Colonic mucosa (tissue), 4 donors: ENCODE measurements at regions not wholly inside any gene's neighbourhood (a gene's known extent, or its start where the extent isn't known, plus 50 kb on each side); places are given as distances from the start of the nearest gene placed in this dataset.
A peak's percentile ranks its signal among the peaks of the same experiment; 100 is the strongest.

Experiments
- DNase-seq: peaks from one replicate; pipeline ENCODE4 v3.0.0-alpha.2; 2020
- H3K27ac ChIP-seq: fragments of 200-600 bp; one replicate; pipeline ENCODE4 v1.8.0; 2021
- H3K27me3 ChIP-seq: fragments of 200-600 bp; one replicate; pipeline ENCODE4 v1.8.0; 2021
- H3K36me3 ChIP-seq: fragments of 200-600 bp; one replicate; pipeline ENCODE4 v1.8.0; 2021
- H3K4me1 ChIP-seq: fragments of 200-600 bp; one replicate; pipeline ENCODE4 v1.8.0; 2021; ENCODE audit warnings: mild to moderate bottlenecking
- H3K4me3 ChIP-seq: fragments of 200-600 bp; one replicate; pipeline ENCODE4 v1.8.0; 2021
- H3K9ac ChIP-seq, 2 donors: one replicate each; pipeline ENCODE4 v1.7.0; 2013; ENCODE audit warnings: control low read depth in 2 of 2, low read depth in 2 of 2, low read length in 2 of 2
- H3K9me3 ChIP-seq: fragments of 200-600 bp; one replicate; pipeline ENCODE4 v1.8.0; 2021
- CTCF ChIP-seq: fragments of 200-600 bp; IDR thresholded peaks from one replicate; pipeline ENCODE4 v1.8.0; 2022; ENCODE audit warnings: antibody characterized with exemption, mild to moderate bottlenecking
- intact Hi-C: fragments of 100-400 bp; cut with DNase I; formaldehyde crosslinking; loops from one replicate; pipeline ENCODE4 v1.14.1; 2022
- donor health status: healthy.
- donor health status: DM: no; HTN: no; CAD: no.
- donor health status: DM: no; HTN: no; CAD: no.

- H3K27ac ChIP-seq = no peak overlapping the region
- no peak for DNase-seq
These were observed 98.7 kb downstream of the ASCL4 start for GRCh38 chr12:107873223-107873622.

DNA sequence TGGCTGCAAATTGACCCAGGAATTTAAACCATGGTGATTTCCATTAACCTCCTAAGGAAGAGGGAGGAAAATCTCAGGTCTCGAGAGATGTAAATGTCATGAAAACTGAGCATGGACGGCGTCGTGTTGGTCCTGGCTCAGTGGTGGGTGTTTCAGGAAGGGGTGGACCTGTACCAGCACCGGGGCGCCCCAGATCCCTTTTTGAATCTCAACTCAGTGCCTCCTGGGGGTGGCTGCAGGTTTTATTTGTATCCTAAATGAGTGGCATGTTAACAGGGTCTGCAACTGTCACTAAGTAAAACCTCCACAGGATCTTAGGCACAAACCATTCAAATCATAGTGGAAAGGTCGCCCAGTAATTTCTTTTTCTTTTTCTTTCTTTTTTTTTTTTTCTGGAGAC lies 101.3 kb downstream of the ASCL4 start:
- Histone ChIP-seq H3K9ac (no peak overlapping the region), H3K9me3 (no peaks in the 10 kb centered on the region), H3K4me1 (no peaks in the 10 kb centered on the region), H3K36me3 (no peaks in the 10 kb centered on the region), H3K27ac (no peak overlapping the region), H3K4me3 (no peak overlapping the region), H3K27me3 (no peaks in the 10 kb centered on the region)
- TF ChIP-seq CTCF = no peak
- no peak for DNase-seq
- intact Hi-C loops = no loop called here

More at GRCh38 chr12:107873223-107873622, 98.7 kb downstream of the ASCL4 start:
- H3K27me3 ChIP-seq = no peaks in the 10 kb centered on the region
- no peak overlapping the region for H3K4me3 ChIP-seq
- H3K9me3 ChIP-seq = no peaks in the 10 kb centered on the region
- intact Hi-C loops = no loop called here
- no peak for TF ChIP-seq CTCF
- H3K9ac ChIP-seq = no peak overlapping the region
- H3K36me3 ChIP-seq = no peaks in the 10 kb centered on the region
- H3K4me1 ChIP-seq = no peaks in the 10 kb centered on the region

DNA sequence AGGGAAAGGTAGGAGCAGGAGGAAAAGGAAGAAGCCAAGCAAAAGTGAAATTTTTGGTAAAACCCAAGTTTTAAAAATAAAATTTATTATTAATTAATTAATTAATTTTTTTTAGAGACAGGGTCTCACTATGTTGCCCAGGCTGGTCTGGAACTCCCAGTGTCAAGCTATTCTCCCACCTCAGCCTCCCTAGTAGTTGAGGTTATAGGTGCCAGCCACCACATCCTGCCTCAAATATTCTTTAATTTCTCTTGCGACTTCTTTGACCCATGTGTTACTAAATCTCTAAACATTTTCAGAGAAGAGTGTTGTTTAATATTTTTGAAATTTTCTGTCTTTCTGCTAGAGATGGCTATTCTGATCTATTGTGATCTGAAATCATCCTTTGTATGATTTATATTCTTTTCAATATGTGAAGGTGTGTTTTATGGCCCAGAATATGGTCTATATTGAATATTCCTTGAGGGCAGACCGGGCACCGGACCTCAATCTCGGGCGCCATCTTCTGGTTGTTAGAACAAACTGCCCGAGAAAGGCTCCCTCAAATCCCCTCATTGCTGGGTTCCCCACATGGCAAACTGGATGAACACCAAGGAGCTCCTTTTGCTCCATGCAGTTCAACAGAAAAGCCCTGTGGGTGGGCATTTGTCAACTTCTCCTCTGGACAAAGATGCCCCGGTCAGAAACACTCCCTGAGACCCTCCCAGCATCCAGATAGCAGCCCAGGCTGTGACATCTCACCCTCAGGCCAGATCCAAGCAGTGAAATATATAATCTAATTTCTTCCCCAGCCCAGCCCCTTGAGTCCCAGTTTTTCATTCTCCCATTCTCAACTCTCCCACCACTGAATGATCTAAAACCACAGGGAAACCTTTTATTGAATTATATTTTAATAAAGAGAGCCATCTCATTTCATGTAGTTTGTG lies 110.5 kb downstream of the ASCL4 start:
- Histone ChIP-seq H3K27me3 (no peaks in the 10 kb centered on the region), H3K27ac (no peak overlapping the region), H3K9ac (no peak overlapping the region), H3K4me3 (no peak overlapping the region), H3K9me3 (no peaks in the 10 kb centered on the region), H3K36me3 (no peaks in the 10 kb centered on the region), H3K4me1 (no peaks in the 10 kb centered on the region)
- TF ChIP-seq CTCF = peak; percentile 50
- DNase-seq = peak; percentile 53
- intact Hi-C loops = loop anchor here (2.0 to 5.0 kb wide), 2 partner anchors 123 to 210 kb away; partner anchors contain the start of gene PRDM4

GRCh38 chr12:107888789-107889188 lies 114.3 kb downstream of the ASCL4 start:
- intact Hi-C loops = no loop called here
- DNase-seq = no peak
- TF ChIP-seq CTCF = no peak

DNA sequence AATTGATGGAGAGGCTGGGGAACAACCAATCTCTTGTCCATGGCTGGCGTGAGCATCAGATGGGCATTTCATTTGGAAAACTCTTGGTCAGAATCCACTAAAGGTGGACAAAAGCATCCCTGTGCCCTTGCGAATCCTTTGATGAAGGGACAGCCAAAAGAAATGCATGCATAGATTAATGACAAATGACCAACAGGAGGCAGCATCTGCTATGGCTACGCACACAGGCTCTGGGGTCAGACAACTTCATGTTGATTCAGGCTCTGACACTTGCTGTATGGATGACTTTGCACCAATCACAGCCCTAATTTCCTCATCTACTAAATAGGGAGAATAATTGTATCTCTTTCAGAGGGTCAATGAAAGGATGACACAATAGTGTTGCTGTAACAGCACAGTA lies 117.5 kb downstream of the ASCL4 start:
- Histone ChIP-seq H3K9me3 (no peaks in the 10 kb centered on the region), H3K4me3 (no peak overlapping the region), H3K27me3 (no peaks in the 10 kb centered on the region), H3K27ac (no peak overlapping the region), H3K36me3 (no peaks in the 10 kb centered on the region), H3K4me1 (no peaks in the 10 kb centered on the region), H3K9ac (no peak overlapping the region)
- no peak for DNase-seq
- peak; percentile 12 for TF ChIP-seq CTCF
- intact Hi-C loops = no loop called here

More at GRCh38 chr12:107888789-107889188, 114.3 kb downstream of the ASCL4 start:
- Histone ChIP-seq H3K4me1 (no peaks in the 10 kb centered on the region), H3K4me3 (no peak overlapping the region), H3K36me3 (no peaks in the 10 kb centered on the region), H3K9ac (no peak overlapping the region), H3K27me3 (no peaks in the 10 kb centered on the region), H3K27ac (no peak overlapping the region), H3K9me3 (no peaks in the 10 kb centered on the region)
